ENCODE measurements at regions not wholly inside any gene's neighbourhood (a gene's known extent, or its start where the extent isn't known, plus 50 kb on each side); places are given as distances from the start of the nearest gene placed in this dataset.

DNA sequence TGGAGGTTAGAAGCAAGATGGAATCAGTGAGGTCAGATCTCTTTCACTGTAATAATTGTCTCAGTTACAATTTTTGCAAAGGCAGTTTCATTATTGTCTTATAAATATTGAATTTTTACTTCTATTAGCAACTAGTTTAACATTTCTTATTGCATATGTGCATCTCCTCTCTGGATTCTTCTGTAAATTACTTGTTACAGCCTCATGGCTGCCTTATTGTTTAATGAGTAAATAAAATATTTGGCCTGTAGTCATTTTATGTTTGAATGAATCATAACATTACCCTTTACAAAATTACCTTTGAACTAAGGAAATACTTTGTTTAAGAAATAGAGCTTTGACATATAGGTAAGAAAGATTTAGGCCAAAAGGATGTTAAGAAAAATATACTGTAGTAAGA, 212.4 kb downstream of the SLITRK6 start:
- TF ChIP-seq, protein P1, sequence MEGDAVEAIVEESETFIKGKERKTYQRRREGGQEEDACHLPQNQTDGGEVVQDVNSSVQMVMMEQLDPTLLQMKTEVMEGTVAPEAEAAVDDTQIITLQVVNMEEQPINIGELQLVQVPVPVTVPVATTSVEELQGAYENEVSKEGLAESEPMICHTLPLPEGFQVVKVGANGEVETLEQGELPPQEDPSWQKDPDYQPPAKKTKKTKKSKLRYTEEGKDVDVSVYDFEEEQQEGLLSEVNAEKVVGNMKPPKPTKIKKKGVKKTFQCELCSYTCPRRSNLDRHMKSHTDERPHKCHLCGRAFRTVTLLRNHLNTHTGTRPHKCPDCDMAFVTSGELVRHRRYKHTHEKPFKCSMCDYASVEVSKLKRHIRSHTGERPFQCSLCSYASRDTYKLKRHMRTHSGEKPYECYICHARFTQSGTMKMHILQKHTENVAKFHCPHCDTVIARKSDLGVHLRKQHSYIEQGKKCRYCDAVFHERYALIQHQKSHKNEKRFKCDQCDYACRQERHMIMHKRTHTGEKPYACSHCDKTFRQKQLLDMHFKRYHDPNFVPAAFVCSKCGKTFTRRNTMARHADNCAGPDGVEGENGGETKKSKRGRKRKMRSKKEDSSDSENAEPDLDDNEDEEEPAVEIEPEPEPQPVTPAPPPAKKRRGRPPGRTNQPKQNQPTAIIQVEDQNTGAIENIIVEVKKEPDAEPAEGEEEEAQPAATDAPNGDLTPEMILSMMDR (IDR thresholded peaks at IDR 0.05; ENCODE audit: low read depth, low read length): no peak
- TF ChIP-seq EZH2phosphoT487 (IDR thresholded peaks at IDR 0.05; ENCODE audit: low read depth): no peak
